ENCODE measurements at regions not wholly inside any gene's neighbourhood (a gene's known extent, or its start where the extent isn't known, plus 50 kb on each side); places are given as distances from the start of the nearest gene placed in this dataset.

DNA sequence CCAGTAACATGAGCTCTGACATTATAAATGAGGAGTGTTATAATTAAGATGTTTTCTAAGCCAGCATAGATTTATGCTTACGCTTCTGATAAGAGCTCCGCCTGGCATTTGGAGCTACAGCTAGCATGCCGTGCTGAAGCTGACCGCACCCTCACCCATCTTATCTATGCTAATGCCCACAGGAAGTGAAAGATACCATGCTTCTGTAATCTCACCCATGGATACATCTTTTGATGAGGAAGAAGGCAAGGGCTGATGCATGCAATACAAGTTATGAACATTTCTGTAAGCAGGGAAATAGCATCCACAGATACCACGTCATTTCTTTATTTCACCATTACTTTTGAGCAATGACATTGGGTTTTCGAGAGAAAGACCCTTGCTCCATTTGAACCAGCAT lies 82.3 kb downstream of the ARL4C start:
- Histone ChIP-seq H3K36me3 (no peaks in the 10 kb centered on the region), H3K9me3 (replicated peaks) (no peaks in the 10 kb centered on the region), H3K27ac (replicated peaks) (no peak overlapping the region), H3K27me3 (ENCODE audit: low read depth) (peaks cover 26% of the 10 kb centered on the region), H3K4me1 (no peaks in the 10 kb centered on the region), H3K4me3 (no peak overlapping the region)
- DNase-seq, result no peak
- intact Hi-C loops (cut with micrococcal nuclease), result no loop called here
- TF ChIP-seq, protein P1, sequence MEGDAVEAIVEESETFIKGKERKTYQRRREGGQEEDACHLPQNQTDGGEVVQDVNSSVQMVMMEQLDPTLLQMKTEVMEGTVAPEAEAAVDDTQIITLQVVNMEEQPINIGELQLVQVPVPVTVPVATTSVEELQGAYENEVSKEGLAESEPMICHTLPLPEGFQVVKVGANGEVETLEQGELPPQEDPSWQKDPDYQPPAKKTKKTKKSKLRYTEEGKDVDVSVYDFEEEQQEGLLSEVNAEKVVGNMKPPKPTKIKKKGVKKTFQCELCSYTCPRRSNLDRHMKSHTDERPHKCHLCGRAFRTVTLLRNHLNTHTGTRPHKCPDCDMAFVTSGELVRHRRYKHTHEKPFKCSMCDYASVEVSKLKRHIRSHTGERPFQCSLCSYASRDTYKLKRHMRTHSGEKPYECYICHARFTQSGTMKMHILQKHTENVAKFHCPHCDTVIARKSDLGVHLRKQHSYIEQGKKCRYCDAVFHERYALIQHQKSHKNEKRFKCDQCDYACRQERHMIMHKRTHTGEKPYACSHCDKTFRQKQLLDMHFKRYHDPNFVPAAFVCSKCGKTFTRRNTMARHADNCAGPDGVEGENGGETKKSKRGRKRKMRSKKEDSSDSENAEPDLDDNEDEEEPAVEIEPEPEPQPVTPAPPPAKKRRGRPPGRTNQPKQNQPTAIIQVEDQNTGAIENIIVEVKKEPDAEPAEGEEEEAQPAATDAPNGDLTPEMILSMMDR (IDR thresholded peaks at IDR 0.05; ENCODE audit: borderline replicate concordance), result no peak

DNA sequence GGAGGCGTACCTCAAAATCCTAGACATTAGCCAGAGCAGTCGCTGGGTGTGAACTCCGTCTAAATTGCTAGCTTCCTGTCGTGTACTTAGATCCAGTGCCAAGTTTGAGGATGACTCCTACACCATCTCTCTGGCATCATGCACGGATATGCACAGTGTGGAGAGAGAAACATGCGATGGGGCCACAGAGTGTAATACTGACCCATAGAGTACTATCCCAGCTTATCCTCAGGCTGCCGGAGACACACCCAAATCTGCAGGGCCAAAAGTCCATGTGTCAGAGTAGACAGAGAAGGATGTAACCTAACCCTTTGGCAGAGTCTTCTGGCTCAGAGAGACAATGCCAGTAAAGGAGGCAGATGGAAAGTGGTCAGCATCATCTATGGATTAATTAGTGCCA lies 84.2 kb downstream of the ARL4C start:
- Histone ChIP-seq H3K9me3 (replicated peaks) (no peaks in the 10 kb centered on the region), H3K4me3 (no peak overlapping the region), H3K27me3 (ENCODE audit: low read depth) (peaks cover 35% of the 10 kb centered on the region), H3K36me3 (no peaks in the 10 kb centered on the region), H3K27ac (replicated peaks) (no peak overlapping the region), H3K4me1 (no peaks in the 10 kb centered on the region)
- no peak for DNase-seq
- intact Hi-C loops (cut with micrococcal nuclease), result no loop called here
- TF ChIP-seq, protein P1 (IDR thresholded peaks at IDR 0.05; ENCODE audit: borderline replicate concordance), result no peak

DNA sequence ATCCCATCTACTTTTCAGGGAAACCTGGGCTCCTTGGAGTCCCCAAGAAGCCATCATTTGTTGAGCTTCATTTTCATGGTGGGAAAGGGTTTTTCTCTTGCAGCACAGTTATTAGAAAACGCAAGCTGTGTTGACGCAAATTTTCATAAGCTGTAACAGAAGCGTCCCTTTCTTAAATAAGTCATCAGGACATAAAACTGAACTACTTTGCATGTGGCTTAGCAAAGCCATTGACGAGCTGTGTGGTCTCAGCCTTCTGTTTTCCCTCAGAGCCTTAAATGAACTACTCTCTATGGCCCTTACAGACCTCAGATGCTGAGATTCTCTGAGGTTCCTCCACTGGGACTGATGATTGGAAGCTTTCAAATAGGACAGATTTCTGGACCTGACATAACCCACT lies 85.1 kb downstream of the ARL4C start:
- intact Hi-C loops (cut with micrococcal nuclease), result no loop called here
- no peak overlapping the region for H3K4me3 ChIP-seq

DNA sequence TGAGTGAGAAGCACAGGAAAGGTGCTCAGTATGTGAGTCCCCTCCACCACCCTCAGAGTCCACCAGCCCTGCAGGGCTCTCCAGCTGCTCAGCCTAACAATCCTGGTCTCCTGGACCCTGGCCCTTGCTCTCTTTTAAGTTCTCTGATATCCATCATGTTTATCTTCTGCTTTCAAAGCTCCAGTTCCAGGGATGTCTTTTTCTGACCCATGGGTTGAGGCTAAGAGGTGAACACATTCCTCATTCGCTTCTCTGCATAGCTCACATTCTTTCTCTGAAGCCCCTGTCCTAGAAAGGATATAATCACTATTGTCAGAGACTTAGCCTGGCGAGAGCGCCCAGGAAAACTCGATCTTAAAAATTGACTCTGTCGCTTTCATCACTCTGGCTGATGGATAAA lies 86.4 kb downstream of the ARL4C start:
- no peak overlapping the region for H3K4me3 ChIP-seq
- H3K36me3 ChIP-seq, result no peaks in the 10 kb centered on the region
- TF ChIP-seq, protein P1 (IDR thresholded peaks at IDR 0.05; ENCODE audit: borderline replicate concordance), result no peak
- H3K4me1 ChIP-seq, result no peaks in the 10 kb centered on the region
- no peak overlapping the region for H3K27ac ChIP-seq (replicated peaks)
- DNase-seq, result no peak
- peaks cover 35% of the 10 kb centered on the region for H3K27me3 ChIP-seq (ENCODE audit: low read depth)
- no peaks in the 10 kb centered on the region for H3K9me3 ChIP-seq (replicated peaks)
- intact Hi-C loops (cut with micrococcal nuclease), result no loop called here

More for the DNA sequence above, 85.1 kb downstream of the ARL4C start:
- DNase-seq, result no peak
- Histone ChIP-seq H3K27me3 (ENCODE audit: low read depth) (peaks cover 35% of the 10 kb centered on the region), H3K27ac (replicated peaks) (no peak overlapping the region), H3K36me3 (no peaks in the 10 kb centered on the region), H3K9me3 (replicated peaks) (no peaks in the 10 kb centered on the region), H3K4me1 (no peaks in the 10 kb centered on the region)
- TF ChIP-seq, protein P1 (IDR thresholded peaks at IDR 0.05; ENCODE audit: borderline replicate concordance), result no peak

DNA sequence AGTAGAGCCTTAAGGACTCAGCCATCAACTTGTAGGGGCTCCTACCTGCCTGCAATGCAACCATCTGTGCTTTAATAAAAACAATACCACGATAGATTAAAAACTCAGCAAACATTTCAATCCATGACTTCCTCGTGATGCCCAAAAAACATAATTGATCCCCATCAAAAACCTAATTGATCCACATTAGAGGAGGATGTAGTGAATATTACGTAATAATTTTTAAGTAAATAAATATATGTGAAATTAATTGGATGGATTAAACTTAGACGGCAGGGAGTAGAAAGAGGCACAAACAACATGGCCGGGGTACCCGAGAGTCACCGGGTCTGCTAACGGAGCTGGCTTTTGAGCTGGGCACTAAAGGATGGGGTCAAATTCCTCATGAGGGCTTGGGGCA lies 87.3 kb downstream of the ARL4C start:
- H3K27me3 ChIP-seq (ENCODE audit: low read depth), result peaks cover 35% of the 10 kb centered on the region
- intact Hi-C loops (cut with micrococcal nuclease), result no loop called here
- no peak overlapping the region for H3K27ac ChIP-seq (replicated peaks)
- DNase-seq, result no peak
- no peaks in the 10 kb centered on the region for H3K36me3 ChIP-seq
- no peak overlapping the region for H3K4me3 ChIP-seq
- TF ChIP-seq, protein P1 (IDR thresholded peaks at IDR 0.05; ENCODE audit: borderline replicate concordance), result no peak
- no peaks in the 10 kb centered on the region for H3K9me3 ChIP-seq (replicated peaks)
- H3K4me1 ChIP-seq, result peaks cover 7% of the 10 kb centered on the region

DNA sequence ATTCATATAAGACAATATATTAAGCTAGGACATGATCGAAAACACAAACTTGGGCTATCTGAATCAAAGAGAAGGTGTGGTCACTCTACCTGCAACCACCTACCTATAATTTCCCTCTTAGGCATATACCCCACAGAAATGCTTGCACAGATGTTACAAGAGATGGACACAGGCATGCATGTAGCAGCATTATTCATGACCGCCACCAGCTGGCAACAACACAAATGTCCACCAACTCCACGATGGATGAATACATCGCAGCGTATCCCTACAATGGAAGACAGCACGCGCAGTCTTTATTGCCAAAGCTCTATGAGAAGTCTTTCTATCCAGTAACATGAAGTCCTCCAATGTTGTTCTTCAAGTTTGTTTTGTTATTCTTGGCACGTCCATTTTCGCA lies 90.8 kb downstream of the ARL4C start:
- intact Hi-C loops (cut with micrococcal nuclease), result no loop called here
- Histone ChIP-seq H3K4me1 (peaks cover 7% of the 10 kb centered on the region), H3K4me3 (no peak overlapping the region), H3K9me3 (replicated peaks) (no peaks in the 10 kb centered on the region), H3K27me3 (ENCODE audit: low read depth) (peaks cover 23% of the 10 kb centered on the region), H3K36me3 (no peaks in the 10 kb centered on the region), H3K27ac (replicated peaks) (no peak overlapping the region)
- no peak for DNase-seq
- TF ChIP-seq, protein P1 (IDR thresholded peaks at IDR 0.05; ENCODE audit: borderline replicate concordance), result no peak
